Activated CD4-positive, alpha-beta T cell treated with anti-CD3 and anti-CD28 coated beads, Interleukin-2, Interleukin-6, amounts not matched to agents 100 ng/mL and 50 ng/mL, durations not matched to agents 16 hours and 8 hours (primary cell): ENCODE measurements at regions not wholly inside any gene's neighbourhood (a gene's known extent, or its start where the extent isn't known, plus 50 kb on each side); places are given as distances from the start of the nearest gene placed in this dataset.
"Not testable (repeated sequence)": the region's sequence is repeated elsewhere in the genome, so short reads cannot be mapped to it uniquely, and the experiment has no call there.

Experiments used
- DNase-seq: peaks from one replicate; pipeline ENCODE4 v3.0.0-alpha.2; 2020

DNA sequence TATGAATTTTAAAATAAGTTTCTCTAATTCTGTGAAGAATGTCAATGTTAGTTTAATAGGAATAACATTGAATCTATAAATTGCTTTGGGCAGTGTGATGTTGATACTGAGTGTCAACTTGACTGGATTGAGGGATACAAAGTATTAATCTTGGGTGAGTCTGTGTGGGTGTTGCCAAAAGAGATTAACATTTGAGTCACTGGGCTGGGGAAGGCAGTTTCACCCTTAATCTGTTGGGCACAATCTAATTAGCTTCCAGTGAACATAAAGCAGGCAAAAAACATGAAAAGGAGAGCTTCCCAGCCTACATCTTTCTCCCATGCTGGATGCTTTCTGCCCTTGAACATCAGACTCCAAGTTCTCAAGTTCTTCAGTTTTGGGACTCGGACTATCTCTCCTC, 832.0 kb upstream of the ARRDC3 start:
- no peak for DNase-seq

DNA sequence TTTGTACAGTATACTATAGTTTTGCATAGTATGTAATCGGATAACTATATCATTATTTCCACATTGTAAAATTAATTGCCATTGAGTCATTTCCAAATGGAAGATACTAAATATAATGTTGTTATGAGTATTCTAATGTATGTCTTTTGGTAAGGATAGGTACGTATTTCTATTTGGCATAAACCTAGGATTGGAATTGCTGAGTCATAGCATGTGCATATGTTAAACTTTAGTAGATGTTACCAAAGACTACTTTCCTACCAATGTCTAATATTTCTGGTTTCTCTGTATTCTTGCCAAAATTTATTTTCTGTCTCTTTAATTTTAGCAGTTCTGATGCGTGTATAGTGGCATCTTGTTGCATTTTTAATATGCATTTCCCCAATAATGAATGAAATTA, 825.1 kb upstream of the ARRDC3 start:
- DNase-seq = no peak

- no peak for DNase-seq
Observed at GRCh38 chr5:92207151-92207550, 824.0 kb upstream of the ARRDC3 start.

- DNase-seq = no peak
Observed at GRCh38 chr5:92206681-92207080, 823.6 kb upstream of the ARRDC3 start.

DNA sequence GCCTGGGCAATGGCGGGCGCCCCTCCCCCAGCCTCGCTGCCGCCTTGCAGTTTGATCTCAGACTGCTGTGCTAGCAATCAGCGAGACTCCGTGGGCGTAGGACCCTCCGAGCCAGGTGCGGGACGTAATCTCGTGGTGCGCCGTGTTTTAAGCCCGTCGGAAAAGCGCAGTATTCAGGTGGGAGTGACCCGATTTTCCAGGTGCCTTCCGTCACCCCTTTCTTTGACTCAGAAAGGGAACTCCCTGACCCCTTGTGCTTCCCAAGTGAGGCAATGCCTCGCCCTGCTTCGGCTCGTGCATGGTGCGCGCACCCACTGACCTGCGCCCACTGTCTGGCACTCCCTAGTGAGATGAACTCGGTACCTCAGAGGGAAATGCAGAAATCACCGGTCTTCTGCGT, 815.9 kb upstream of the ARRDC3 start:
- DNase-seq = not testable (repeated sequence)

DNA sequence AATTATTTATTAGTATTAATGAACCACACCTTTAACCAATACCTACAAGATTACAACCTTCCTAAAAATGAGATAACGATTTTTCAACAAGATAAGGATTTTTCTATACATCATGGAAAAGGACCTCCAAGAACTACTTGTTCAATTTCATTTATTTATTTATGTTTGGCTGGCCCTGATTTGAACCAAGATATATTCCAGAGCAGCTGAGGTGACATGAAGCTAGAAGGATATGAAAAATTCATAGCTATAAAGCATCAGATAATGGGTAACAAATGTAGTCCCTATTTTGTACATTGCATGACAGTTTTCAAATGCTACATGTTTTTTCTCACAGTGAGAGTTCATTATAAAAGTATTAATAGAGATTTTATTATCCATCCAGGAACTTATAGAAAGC, 798.5 kb upstream of the ARRDC3 start:
- no peak for DNase-seq

DNA sequence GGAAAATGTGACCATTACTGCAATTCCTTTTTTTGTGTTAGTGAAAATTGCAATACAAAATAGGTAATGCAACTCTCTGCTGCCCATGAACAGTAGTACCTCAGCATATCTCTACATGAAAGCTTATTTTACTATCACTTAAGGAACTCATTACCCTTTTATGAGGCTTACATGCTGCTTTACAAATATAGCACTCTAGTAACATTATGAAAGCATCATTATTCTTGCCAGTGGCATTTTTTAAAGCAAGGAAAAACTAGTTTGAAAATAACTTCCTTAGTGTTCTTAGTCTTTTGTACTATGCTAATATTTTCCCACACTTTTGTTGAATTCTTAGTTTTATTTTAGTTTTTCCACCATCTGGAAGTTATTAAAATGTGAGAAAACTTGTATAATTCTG, 797.3 kb upstream of the ARRDC3 start:
- no peak for DNase-seq

- DNase-seq = no peak
Observed at GRCh38 chr5:92179651-92180050, 796.5 kb upstream of the ARRDC3 start.

GRCh38 chr5:92177926-92178487, 794.9 kb upstream of the ARRDC3 start:
- DNase-seq = no peak

DNA sequence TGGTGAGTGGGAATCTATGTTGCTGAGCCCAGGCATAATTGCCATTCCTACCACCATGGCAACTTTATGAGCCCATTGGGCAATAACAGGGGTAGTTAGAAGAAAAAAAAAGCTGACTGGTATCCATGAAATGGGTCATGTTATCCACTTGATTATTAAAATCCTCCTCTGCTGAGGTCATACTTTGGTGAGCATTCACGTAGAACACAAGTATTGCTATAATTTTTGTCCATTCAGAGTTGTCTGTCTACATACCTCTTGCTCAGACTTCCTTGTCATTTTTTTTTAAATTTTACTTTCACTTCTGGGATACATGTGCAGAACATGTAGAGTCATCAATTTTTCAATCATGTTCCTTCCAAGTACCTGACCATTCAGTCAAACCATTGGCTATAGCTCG, 780.8 kb upstream of the ARRDC3 start:
- DNase-seq = no peak

DNA sequence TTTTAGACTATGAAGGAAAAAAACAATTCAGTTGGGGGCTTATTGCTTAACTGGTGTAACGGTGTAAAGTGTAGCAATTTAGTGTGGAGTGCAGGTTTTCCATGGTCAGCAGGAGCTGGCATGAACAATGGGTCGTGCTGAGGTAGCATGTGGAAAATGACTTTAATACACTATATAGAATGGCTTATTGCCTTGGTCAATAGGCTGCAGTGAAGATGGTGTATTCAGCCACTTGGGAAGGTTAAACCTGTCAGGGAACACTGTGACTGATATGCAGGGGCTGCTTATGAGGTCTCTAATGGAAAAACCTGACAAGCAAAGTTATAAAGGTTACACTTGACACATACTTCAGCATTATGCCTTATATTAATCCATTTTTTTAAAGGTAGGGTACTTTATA, 764.7 kb upstream of the ARRDC3 start:
- DNase-seq = no peak

DNA sequence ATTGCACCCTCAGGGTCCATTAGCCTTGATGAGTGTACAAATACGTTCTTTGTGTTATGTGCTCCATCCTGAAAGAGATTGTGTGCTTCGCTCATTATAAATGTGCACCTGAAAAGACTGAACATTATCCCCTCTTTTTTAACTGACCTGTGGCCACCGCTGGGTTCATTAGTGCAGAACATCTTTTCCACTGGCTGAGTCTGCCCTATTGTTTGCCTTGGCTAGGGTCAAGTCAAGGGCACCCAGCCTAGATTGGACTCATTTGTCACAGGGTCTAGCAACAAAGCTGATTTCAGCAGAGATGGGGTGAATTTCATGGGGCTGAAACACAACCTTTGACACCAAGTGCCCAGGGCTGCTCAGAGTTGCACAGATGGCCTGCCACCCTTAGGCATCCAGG, 764.1 kb upstream of the ARRDC3 start:
- no peak for DNase-seq

- DNase-seq = no peak
Observed at GRCh38 chr5:92145852-92146251, 762.7 kb upstream of the ARRDC3 start.

- no peak for DNase-seq
Observed at GRCh38 chr5:92144824-92145223, 761.7 kb upstream of the ARRDC3 start.

GRCh38 chr5:92132294-92132908, 749.3 kb upstream of the ARRDC3 start:
- DNase-seq = not testable (repeated sequence)

- no peak for DNase-seq
Observed at GRCh38 chr5:92126182-92126581, 743.1 kb upstream of the ARRDC3 start.

- no peak for DNase-seq
Observed at GRCh38 chr5:92119110-92119509, 736.0 kb upstream of the ARRDC3 start.

- DNase-seq = no peak
Observed at GRCh38 chr5:92106808-92107207, 723.7 kb upstream of the ARRDC3 start.

- no peak for DNase-seq
Observed at GRCh38 chr5:92104126-92104525, 721.0 kb upstream of the ARRDC3 start.

- no peak for DNase-seq
Observed at GRCh38 chr5:92102313-92102712, 719.2 kb upstream of the ARRDC3 start.

DNA sequence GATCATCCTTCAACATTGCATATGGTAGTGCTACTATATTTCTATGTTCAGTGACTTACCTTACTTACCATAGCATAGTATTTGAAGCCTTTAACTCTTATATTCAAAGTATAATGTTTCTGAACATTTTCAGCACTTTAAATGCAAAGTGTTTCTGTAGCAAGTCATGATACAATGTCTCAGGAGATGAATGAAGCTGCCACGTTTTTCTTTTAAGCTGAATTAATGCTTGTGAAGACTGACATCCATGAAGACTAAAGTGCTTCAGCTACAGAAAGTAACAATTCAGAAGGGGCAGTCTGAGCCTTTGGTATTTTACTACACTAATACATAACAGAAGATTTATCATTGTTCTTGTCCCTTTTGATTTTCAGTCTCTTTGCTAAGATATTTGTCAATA, 709.1 kb upstream of the ARRDC3 start:
- DNase-seq = no peak

GRCh38 chr5:92086059-92086811, 703.1 kb upstream of the ARRDC3 start:
- DNase-seq = no peak

GRCh38 chr5:92081958-92082712, 699.0 kb upstream of the ARRDC3 start:
- DNase-seq = no peak

DNA sequence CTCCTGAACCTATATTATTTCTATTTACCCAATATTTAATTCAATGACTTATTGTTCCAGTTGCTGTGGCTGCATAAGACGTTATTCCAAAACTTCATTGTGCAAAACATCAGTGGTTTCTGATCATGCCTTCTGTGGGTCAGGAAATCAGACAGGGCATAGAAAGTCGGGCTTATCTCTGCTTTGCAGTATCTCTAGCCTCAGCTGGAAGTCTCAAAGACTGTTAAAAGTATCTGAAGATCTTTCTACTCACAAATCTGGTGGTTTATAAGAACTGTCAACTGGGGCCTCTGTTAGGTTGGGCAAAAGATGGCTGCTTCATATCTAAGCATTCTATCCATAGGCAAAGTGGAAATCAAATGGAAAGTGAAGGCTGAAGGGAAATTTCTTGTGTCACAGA, 687.7 kb upstream of the ARRDC3 start:
- DNase-seq = no peak
